PFSK-1 (cell line): ENCODE measurements at regions not wholly inside any gene's neighbourhood (a gene's known extent, or its start where the extent isn't known, plus 50 kb on each side); places are given as distances from the start of the nearest gene placed in this dataset.

ENCODE experiments used
- FOXP2 ChIP-seq: optimal IDR thresholded peaks from 2 replicates; pipeline ENCODE3; 2011; ENCODE audit warnings: borderline replicate concordance, control low read depth, inconsistent platforms; ENCODE audit not compliant: insufficient read depth; ENCODE audit errors: extremely low read length, extremely low read depth
- POLR2AphosphoS5 ChIP-seq: IDR thresholded peaks from 2 replicates; pipeline ENCODE4 v1.6.1; 2012; ENCODE audit warnings: low read depth, mild to moderate bottlenecking, control low read depth, low read length, moderate library complexity
- REST ChIP-seq, 2 experiments: IDR thresholded peaks; 2 replicates each; pipeline versions ENCODE4 v1.6.1 to v1.8.0; 2011 to 2012; ENCODE audit warnings: low read depth in 2 of 2, low read length in 2 of 2, control low read depth in 1 of 2, inconsistent platforms in 1 of 2, mild to moderate bottlenecking in 1 of 2, moderate library complexity in 1 of 2; ENCODE audit not compliant: insufficient read depth in 1 of 2
- SIN3A ChIP-seq: IDR thresholded peaks from 2 replicates; pipeline ENCODE4 v1.6.1; 2012; ENCODE audit warnings: mild to moderate bottlenecking, low read length, moderate library complexity, borderline replicate concordance; ENCODE audit not compliant: insufficient read depth
- TAF1 ChIP-seq: IDR thresholded peaks from 2 replicates; pipeline ENCODE4 v1.6.1; 2012; ENCODE audit warnings: low read length, control low read depth, borderline replicate concordance; ENCODE audit not compliant: insufficient read depth

GRCh38 chr2:188668017-188668680 lies 306.0 kb upstream of the COL3A1 start:
- TF ChIP-seq SIN3A (no peak), FOXP2 (no peak), TAF1 (no peak), POLR2AphosphoS5 (no peak), REST (IDR thresholded peaks at IDR 0.05; ENCODE audit: insufficient read depth in 1 of 2, low read depth in 2 of 2, low read length in 2 of 2) (no peak)

GRCh38 chr2:188675391-188676009 lies 298.7 kb upstream of the COL3A1 start:
- TF ChIP-seq TAF1 = no peak
- TF ChIP-seq REST (IDR thresholded peaks at IDR 0.05; ENCODE audit: insufficient read depth in 1 of 2, low read depth in 2 of 2, low read length in 2 of 2) = no peak
- no peak for TF ChIP-seq FOXP2
- TF ChIP-seq SIN3A = no peak
- TF ChIP-seq POLR2AphosphoS5 = no peak

GRCh38 chr2:188676010-188676400 lies 298.2 kb upstream of the COL3A1 start:
- TF ChIP-seq SIN3A = no peak
- TF ChIP-seq POLR2AphosphoS5 = no peak
- TF ChIP-seq TAF1 = no peak
- TF ChIP-seq FOXP2 = no peak
- TF ChIP-seq REST (IDR thresholded peaks at IDR 0.05; ENCODE audit: insufficient read depth in 1 of 2, low read depth in 2 of 2, low read length in 2 of 2) = no peak

- TF ChIP-seq FOXP2 = no peak
- TF ChIP-seq REST (IDR thresholded peaks at IDR 0.05; ENCODE audit: insufficient read depth in 1 of 2, low read depth in 2 of 2, low read length in 2 of 2) = no peak
- no peak for TF ChIP-seq TAF1
- no peak for TF ChIP-seq POLR2AphosphoS5
These were observed 297.0 kb upstream of the COL3A1 start for GRCh38 chr2:188677142-188677541.

- TF ChIP-seq TAF1 (no peak), REST (IDR thresholded peaks at IDR 0.05; ENCODE audit: insufficient read depth in 1 of 2, low read depth in 2 of 2, low read length in 2 of 2) (no peak), SIN3A (no peak), FOXP2 (no peak), POLR2AphosphoS5 (no peak)
These were observed 295.3 kb upstream of the COL3A1 start for GRCh38 chr2:188678882-188679281.
